HT1080 (cell line): ENCODE measurements at regions not wholly inside any gene's neighbourhood (a gene's known extent, or its start where the extent isn't known, plus 50 kb on each side); places are given as distances from the start of the nearest gene placed in this dataset.

Experiments
- DNase-seq: peaks from one replicate; pipeline ENCODE4 v3.0.0-alpha.2; 2015; ENCODE audit warnings: low read depth

DNA sequence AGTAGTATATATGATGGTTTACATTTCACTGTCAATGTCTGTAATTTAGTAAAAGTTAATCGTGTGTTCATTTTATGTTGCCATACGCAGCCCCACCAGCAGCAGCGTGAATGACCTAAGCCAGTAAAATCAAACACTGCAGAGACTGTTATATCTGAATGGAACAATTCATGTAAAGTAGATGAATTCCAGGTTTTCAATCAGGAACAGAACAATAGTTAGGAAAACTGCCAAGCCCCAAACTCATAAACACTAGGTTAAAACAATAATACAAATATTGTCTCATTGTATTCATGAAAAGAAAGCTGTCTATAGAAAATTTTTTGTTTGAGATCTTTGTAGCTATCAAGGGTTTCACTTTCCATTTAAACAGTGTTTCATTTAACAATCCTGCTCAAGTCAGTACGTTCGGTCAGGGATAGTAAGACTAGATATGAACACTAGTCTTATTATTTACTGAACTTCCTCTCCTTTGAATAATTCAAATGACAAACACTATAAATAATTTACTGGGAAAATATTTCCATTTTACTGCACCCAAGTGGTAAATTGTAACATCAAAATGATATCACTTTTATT lies 256.8 kb upstream of the FLRT2 start:
- no peak for DNase-seq

DNA sequence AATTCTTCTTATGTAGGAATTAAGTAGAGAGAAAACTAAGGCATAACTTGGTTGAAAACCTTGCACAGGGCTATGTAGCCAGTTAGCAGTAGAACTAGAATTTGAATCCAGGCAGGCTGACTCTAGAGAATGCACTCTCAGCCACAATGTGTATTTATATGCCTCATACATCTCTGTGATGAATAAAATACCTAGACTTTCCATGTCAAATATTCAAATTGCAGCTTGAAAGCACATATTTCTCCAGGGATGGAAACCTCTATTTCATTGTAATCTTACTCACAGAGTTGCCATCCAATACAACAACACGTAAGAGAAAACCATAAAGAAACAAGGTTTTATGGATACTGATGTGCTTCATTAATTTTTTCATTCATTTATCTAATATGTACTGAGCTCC lies 256.0 kb upstream of the FLRT2 start:
- DNase-seq, result no peak

DNA sequence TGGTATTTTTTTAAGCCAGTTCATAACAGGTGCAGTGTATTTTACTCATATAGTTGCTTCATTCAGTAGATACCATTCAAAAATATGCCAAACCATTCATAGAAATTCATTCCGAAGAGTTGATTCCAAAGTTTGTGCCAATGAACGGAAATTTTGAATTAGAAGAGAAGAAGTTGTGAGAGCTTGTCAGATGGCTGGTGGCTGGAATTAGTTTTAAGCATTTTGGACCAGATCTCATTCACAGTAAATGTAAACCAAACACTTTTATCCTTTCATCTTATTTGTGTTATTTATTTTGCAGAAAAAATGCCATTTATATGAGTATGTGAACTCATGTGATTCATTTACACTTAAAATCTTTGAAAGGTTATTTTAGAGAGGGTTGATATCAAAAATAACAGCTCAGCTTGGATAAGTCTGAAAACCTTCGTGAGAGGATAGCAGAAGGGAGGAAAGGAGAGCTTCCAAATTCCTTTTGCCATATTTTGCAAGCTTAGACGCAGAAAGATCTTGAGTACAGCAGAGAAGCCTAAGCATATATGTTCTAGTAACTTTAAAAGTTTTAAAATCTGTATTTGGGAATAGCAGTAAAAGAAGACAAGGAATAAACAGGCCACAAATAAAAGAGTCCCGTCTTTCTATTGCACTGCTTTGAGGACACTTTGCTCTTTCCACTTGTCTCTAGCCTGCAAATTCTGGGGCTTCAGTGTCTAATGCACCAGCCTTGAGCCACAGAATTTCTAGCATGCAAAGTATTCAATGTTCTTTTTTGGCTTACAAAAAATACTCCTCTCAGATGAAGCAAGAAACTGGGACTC lies 253.6 kb upstream of the FLRT2 start:
- DNase-seq, result no peak

DNA sequence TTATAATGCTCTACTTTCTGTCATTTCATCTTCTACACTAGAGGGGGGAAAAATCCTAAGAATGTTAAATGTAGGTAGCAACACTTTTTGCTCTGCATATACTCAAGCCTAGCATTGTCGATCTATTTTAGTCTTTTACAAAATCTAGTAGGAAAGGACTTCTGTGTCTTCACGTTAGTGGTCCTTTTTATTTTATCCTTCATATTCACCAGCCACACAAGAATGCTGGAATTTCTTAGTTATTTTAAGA lies 253.0 kb upstream of the FLRT2 start:
- DNase-seq, result no peak

- DNase-seq, result no peak
Measured at GRCh38 chr14:85279407-85279806, 250.5 kb upstream of the FLRT2 start.

GRCh38 chr14:85280074-85280473 lies 249.9 kb upstream of the FLRT2 start:
- DNase-seq, result peak; percentile 49

DNA sequence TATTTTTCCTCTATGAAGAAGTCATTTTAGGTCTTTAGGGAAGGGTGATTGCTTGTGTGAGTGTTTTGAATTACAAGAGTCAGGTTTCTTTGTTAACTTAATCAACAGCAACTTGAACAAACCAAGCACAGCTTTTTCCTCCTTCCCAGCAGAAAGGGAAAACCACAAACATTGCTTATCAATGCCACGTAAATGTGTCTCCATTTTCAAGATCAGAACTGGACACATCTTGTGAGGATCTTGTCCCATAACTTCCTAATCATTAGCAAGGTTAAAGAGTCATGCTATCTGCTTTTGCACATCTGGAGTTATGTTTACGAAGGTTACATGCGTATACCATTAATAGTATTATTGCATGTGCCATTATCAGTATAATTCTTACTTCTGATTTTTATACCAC lies 248.0 kb upstream of the FLRT2 start:
- no peak for DNase-seq

- no peak for DNase-seq
Measured at GRCh38 chr14:85288041-85288440, 241.9 kb upstream of the FLRT2 start.

DNA sequence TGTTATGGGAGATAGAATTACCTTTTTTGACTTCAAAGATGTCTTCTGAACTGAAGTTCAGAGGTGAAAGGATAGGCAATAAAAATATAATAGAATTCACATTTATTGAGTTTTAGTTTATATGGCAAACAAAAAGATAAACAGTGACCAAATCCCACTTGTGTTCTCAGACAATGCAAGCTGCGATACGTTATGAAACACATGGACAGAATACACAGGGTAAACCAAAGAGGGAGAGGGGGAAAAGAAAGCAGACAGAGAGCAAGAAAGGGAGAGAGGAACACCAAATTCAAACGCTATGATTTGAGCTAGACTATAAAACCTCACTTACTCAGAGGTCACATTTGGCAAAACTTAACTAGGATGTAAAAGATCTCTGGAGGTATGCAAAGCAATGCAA lies 238.2 kb upstream of the FLRT2 start:
- DNase-seq, result no peak

DNA sequence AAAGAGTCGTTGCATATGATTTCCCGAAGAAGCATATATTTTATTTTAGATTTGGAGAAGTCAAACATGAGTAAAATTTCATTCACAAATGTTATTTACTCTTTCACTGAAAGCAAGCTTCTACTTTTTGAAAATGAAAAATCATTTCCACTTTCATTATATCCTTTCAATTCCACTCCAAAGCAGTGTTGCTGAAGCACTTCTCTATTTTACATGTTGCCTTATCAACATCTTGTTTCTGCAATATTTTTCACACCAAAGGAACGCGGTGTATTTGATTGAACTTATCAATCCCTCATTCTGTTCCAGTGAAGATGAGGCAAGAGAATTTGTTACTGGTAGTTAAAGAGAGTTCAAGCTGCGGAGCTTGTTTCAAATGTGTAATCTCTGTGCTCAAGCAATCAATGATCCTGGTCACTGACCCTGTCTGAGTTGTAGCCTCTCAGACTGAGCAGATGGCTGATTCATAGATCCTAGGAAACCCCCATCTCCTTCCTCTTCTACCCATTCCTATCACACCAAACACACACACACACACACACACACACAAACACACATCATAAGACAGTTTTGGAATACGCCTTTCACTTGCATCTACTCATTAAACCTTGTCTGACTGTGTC lies 236.2 kb upstream of the FLRT2 start:
- no peak for DNase-seq

DNA sequence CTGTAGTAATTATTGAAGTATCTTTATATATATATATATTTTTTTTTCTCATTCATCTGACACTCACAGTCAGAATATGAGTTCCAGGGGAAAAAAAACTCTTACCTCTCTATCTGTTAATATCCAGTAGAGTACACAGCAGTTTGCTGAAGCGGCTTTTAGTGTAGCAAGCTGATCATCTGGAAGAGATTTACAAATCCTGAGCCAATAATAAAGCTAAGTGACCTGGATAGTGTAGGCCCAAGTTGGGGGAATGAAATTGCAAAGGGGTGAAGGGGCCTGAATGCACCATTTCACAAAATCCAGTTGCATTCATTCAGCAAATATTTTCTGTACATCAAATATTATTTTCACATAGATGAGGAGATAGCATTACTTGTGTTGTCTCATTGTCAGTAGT lies 234.6 kb upstream of the FLRT2 start:
- no peak for DNase-seq

DNA sequence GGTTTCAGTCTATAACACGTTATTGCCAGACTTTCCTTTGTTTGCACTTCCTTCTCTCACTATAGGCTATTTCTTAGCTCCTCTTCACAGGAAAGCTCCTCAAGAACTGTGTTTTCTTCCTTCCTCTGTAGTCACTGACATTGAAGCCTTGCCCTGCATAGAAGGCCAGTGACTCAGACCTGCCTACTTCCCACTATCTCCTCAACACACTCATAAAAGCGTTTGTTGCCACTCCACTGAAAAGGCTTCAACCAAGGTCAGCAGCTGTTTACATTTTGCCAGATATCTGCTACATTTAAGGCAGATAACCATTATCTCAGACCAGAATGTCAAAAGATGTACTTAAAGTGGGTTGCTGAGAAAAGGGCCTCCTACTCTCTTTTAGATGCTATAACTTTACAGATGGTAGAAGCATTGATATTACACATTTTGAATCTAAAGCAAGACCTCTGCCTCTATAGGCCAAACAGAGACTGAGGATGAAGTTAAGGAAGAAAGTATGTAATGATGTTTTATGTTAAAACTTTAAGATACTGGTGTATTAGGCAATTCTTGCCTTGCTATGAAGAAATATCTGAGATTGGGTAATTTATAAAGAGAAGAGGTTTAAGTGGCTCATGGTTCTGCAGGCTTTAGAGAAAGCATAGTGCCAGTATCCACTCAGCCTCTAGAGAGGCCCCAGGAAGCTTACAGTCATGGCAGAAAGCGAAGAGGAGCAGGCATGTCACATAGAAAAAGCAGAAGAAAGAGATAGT lies 233.3 kb upstream of the FLRT2 start:
- peak; percentile 82 for DNase-seq

GRCh38 chr14:85300107-85300506 lies 229.8 kb upstream of the FLRT2 start:
- no peak for DNase-seq

- DNase-seq, result no peak
Measured at GRCh38 chr14:85301506-85301905, 228.4 kb upstream of the FLRT2 start.

DNA sequence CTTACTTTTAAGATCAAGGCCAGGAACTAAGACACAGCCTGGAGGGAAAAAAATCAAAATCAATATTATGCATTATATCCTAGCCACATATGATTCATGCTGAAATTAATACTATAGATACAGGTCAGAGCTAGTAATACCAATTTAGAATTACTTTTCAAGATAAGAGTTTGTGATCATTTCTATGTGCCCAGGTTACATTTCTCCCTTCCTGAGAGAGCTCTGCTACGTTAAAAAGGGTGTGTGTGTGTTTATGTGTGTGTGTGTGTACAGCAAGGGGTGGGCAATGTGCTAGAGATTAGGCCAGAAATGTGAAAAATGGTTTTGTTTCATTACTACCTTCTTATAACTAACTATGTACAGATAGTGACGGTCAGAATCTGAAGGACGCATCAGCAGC lies 223.9 kb upstream of the FLRT2 start:
- no peak for DNase-seq

DNA sequence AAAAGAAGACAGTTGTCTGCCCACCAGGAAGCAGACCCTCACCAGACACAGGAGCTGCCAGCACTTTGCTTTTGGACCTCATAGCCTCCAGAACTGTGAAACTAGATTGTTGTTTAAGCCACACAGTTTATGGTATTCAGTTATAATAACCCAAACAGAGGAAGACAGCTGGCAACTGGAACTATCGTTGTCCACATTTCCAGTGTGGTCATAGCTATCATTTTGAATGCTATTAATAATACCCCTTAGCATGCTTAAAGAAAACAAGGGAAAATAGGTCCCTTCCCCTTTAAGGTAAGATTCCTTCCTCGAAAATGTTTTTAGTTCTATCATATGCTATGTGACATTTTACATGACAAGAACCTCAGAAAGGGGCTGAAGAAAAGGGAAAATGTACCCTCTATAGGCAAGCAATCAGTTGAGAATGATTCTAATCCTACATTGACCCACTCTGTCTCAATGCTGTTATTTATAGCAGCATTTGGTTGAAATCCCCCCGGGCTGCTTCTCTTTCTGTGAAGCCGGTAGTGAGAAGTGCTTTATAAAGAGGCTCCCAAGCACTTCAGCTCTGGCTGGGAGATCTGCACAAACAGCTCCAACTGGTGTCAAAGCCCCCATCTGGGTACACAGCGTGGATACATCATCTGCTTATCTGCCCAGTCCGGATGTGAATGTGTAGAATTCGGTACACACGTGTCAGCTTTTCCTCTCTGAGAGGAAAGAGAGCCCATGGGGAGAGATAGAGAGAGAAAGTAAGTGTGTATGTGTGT lies 221.2 kb upstream of the FLRT2 start:
- no peak for DNase-seq

GRCh38 chr14:85310491-85311272 lies 219.3 kb upstream of the FLRT2 start:
- DNase-seq, result peak; percentile 16

GRCh38 chr14:85313560-85314207 lies 216.3 kb upstream of the FLRT2 start:
- no peak for DNase-seq

DNA sequence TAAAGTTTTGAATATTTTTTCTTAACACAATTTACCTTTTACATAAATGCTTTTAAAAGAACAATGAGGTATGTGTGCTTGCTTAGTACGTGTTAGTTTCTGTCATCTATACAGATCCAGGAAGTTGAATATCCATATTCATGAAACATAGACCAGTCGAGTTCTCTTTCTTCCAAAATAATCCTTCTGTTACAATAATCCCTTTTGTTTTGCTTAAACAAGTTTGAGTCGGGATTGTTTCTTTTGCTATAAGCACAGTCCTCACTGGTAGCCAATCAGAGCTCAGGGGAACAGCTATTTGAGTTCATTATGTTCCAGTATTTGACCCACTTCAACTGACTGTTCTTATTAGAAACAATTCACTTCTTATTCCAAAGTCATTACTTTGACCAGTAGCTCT lies 214.7 kb upstream of the FLRT2 start:
- no peak for DNase-seq

- DNase-seq, result no peak
Measured at GRCh38 chr14:85315733-85316290, 214.1 kb upstream of the FLRT2 start.
